ENCODE measurements at regions not wholly inside any gene's neighbourhood (a gene's known extent, or its start where the extent isn't known, plus 50 kb on each side); places are given as distances from the start of the nearest gene placed in this dataset.

- no peak for DNase-seq (ENCODE audit: low spot score in 2 of 2)
- intact Hi-C loops (cut with DNase I; ENCODE audit: low total_unique reads), result no loop called here
- Histone ChIP-seq H3K9me3 (no peaks in the 10 kb centered on the region), H3K4me1 (no peaks in the 10 kb centered on the region), H3K4me3 (no peak overlapping the region), H3K27ac (no peak overlapping the region), H3K36me3 (no peaks in the 10 kb centered on the region), H3K27me3 (no peaks in the 10 kb centered on the region)
- TF ChIP-seq CTCF (IDR thresholded peaks at IDR 0.05), result no peak
- TF ChIP-seq POLR2A (IDR thresholded peaks at IDR 0.05), result no peak
- TF ChIP-seq POLR2AphosphoS5 (IDR thresholded peaks at IDR 0.05), result no peak
Observed at GRCh38 chr11:97979741-97980140, 1041.0 kb upstream of the CNTN5 start.

- Histone ChIP-seq H3K27me3 (no peaks in the 10 kb centered on the region), H3K36me3 (no peaks in the 10 kb centered on the region), H3K27ac (no peak overlapping the region), H3K9me3 (no peaks in the 10 kb centered on the region), H3K4me3 (no peak overlapping the region), H3K4me1 (no peaks in the 10 kb centered on the region)
- TF ChIP-seq POLR2A (IDR thresholded peaks at IDR 0.05), result no peak
- TF ChIP-seq POLR2AphosphoS5 (IDR thresholded peaks at IDR 0.05), result no peak
- no peak for TF ChIP-seq CTCF (IDR thresholded peaks at IDR 0.05)
- DNase-seq (ENCODE audit: low spot score in 2 of 2), result no peak
- intact Hi-C loops (cut with DNase I; ENCODE audit: low total_unique reads), result no loop called here
Observed at GRCh38 chr11:97982512-97982911, 1038.2 kb upstream of the CNTN5 start.

GRCh38 chr11:97989121-97989520 lies 1031.6 kb upstream of the CNTN5 start:
- Histone ChIP-seq H3K9me3 (no peaks in the 10 kb centered on the region), H3K27ac (no peak overlapping the region), H3K27me3 (no peaks in the 10 kb centered on the region), H3K4me3 (no peak overlapping the region), H3K4me1 (no peaks in the 10 kb centered on the region), H3K36me3 (no peaks in the 10 kb centered on the region)
- DNase-seq (ENCODE audit: low spot score in 2 of 2), result no peak
- TF ChIP-seq POLR2A (IDR thresholded peaks at IDR 0.05), result no peak
- TF ChIP-seq POLR2AphosphoS5 (IDR thresholded peaks at IDR 0.05), result no peak
- TF ChIP-seq CTCF (IDR thresholded peaks at IDR 0.05), result no peak
- intact Hi-C loops (cut with DNase I; ENCODE audit: low total_unique reads), result no loop called here

GRCh38 chr11:97990162-97990920 lies 1030.4 kb upstream of the CNTN5 start:
- Histone ChIP-seq H3K4me3 (no peak overlapping the region), H3K36me3 (no peaks in the 10 kb centered on the region), H3K4me1 (no peaks in the 10 kb centered on the region), H3K9me3 (no peaks in the 10 kb centered on the region), H3K27me3 (no peaks in the 10 kb centered on the region), H3K27ac (no peak overlapping the region)
- no peak for TF ChIP-seq POLR2AphosphoS5 (IDR thresholded peaks at IDR 0.05)
- TF ChIP-seq POLR2A (IDR thresholded peaks at IDR 0.05), result no peak
- no peak for TF ChIP-seq CTCF (IDR thresholded peaks at IDR 0.05)
- intact Hi-C loops (cut with DNase I; ENCODE audit: low total_unique reads), result no loop called here
- DNase-seq (ENCODE audit: low spot score in 2 of 2), result no peak

GRCh38 chr11:97993562-97993961 lies 1027.2 kb upstream of the CNTN5 start:
- Histone ChIP-seq H3K36me3 (no peaks in the 10 kb centered on the region), H3K27ac (no peak overlapping the region), H3K4me1 (no peaks in the 10 kb centered on the region), H3K4me3 (no peak overlapping the region), H3K9me3 (no peaks in the 10 kb centered on the region), H3K27me3 (no peaks in the 10 kb centered on the region)
- TF ChIP-seq POLR2A (IDR thresholded peaks at IDR 0.05), result no peak
- no peak for TF ChIP-seq CTCF (IDR thresholded peaks at IDR 0.05)
- no peak for TF ChIP-seq POLR2AphosphoS5 (IDR thresholded peaks at IDR 0.05)
- no peak for DNase-seq (ENCODE audit: low spot score in 2 of 2)
- intact Hi-C loops (cut with DNase I; ENCODE audit: low total_unique reads), result no loop called here

Data from breast epithelium (tissue), 4 donors.